ENCODE measurements at regions not wholly inside any gene's neighbourhood (a gene's known extent, or its start where the extent isn't known, plus 50 kb on each side); places are given as distances from the start of the nearest gene placed in this dataset.

- Histone ChIP-seq H3K9me3 (ENCODE audit: control insufficient read depth in 4 of 4, low read length in 3 of 4) (no peaks in the 10 kb centered on the region), H3K4me1 (ENCODE audit: control insufficient read depth in 4 of 4, insufficient read depth in 4 of 4, low read length in 3 of 4) (no peaks in the 10 kb centered on the region), H3K9ac (ENCODE audit: low read depth in 1 of 2, low read length in 2 of 2) (no peak overlapping the region), H3K36me3 (ENCODE audit: control insufficient read depth in 4 of 4, insufficient read depth in 3 of 4, low read depth in 1 of 4, low read length in 3 of 4) (no peaks in the 10 kb centered on the region), H3K4me3 (ENCODE audit: low read depth in 1 of 3, low read length in 3 of 3) (no peak overlapping the region), H3K27ac (ENCODE audit: low read depth in 1 of 2, low read length in 2 of 2) (no peak overlapping the region), H3K27me3 (ENCODE audit: control insufficient read depth in 4 of 4, insufficient read depth in 4 of 4, low read length in 3 of 4) (no peaks in the 10 kb centered on the region)
- no peak for TF ChIP-seq GABPA (IDR thresholded peaks at IDR 0.05 in 1 of 2, conservative IDR thresholded peaks at IDR 0.05 in 1 of 2)
- TF ChIP-seq NR2F2 (IDR thresholded peaks at IDR 0.05): no peak
- TF ChIP-seq MAX (IDR thresholded peaks at IDR 0.05): no peak
- TF ChIP-seq RAD21 (IDR thresholded peaks at IDR 0.05): no peak
- no peak for TF ChIP-seq EGR1 (IDR thresholded peaks at IDR 0.05; ENCODE audit: low read depth in 2 of 2)
- TF ChIP-seq ZBTB33 (IDR thresholded peaks at IDR 0.05): no peak
- no peak for TF ChIP-seq REST (IDR thresholded peaks at IDR 0.05)
- no peak for TF ChIP-seq SP1 (IDR thresholded peaks at IDR 0.05)
- TF ChIP-seq YY1 (IDR thresholded peaks at IDR 0.05): no peak
- TF ChIP-seq RXRA (IDR thresholded peaks at IDR 0.05): no peak
- no peak for TF ChIP-seq TAF1 (conservative IDR thresholded peaks at IDR 0.05)
- TF ChIP-seq JUND (IDR thresholded peaks at IDR 0.05): no peak
- no peak for TF ChIP-seq ATF3 (IDR thresholded peaks at IDR 0.05)
- no peak for TF ChIP-seq HNF4G (IDR thresholded peaks at IDR 0.05)
- TF ChIP-seq CTCF (IDR thresholded peaks at IDR 0.05; ENCODE audit: low read depth, low read length, missing input control): no peak
- no peak for TF ChIP-seq FOXA2 (IDR thresholded peaks at IDR 0.05)
- TF ChIP-seq HNF4A (conservative IDR thresholded peaks at IDR 0.05): no peak
- TF ChIP-seq FOXA1 (IDR thresholded peaks at IDR 0.05): no peak
- 62% methylated on average over 4 of the region's 4 CpGs for WGBS
- DNase-seq (ENCODE audit: low spot score): no peak
These were observed 96.2 kb upstream of the PDE1A start for GRCh38 chr2:182522972-182523473.
